ENCODE measurements at regions not wholly inside any gene's neighbourhood (a gene's known extent, or its start where the extent isn't known, plus 50 kb on each side); places are given as distances from the start of the nearest gene placed in this dataset.
A peak's percentile ranks its signal among the peaks of the same experiment; 100 is the strongest.

GRCh38 chr21:36587388-36587787, 107.5 kb upstream of the CLDN14 start:
- CTCF ChIA-PET = interaction anchor here (0.8 to 1.5 kb wide), 3 partner anchors 58 to 157 kb away, joined by 3 to 4 read pairs (median 3); no protein-coding TSS in a partner anchor
- Histone ChIP-seq H3K27ac (ENCODE audit: low read depth, low read length) (no peak overlapping the region), H2AFZ (ENCODE audit: low read depth, low read length, poor library complexity, severe bottlenecking) (peak overlapping the region; percentile 54), H3K9me3 (ENCODE audit: control insufficient read depth in 1 of 2, insufficient read depth in 1 of 2, low read depth in 1 of 2, low read length in 2 of 2) (no peaks in the 10 kb centered on the region; a peak in 1 of 4 replicates), H3K4me3 (replicated peaks in 1 of 2; ENCODE audit: low read depth in 1 of 2, low read length in 2 of 2) (no peak overlapping the region), H3K36me3 (ENCODE audit: control insufficient read depth in 1 of 2, insufficient read depth in 2 of 2, low read length in 2 of 2) (no peaks in the 10 kb centered on the region), H3K4me2 (ENCODE audit: low read length) (peak overlapping the region; percentile 59), H3K9ac (ENCODE audit: low read length) (0 out of 2 replicates have a peak overlapping the region, but pooled peaks have one; percentile 21), H3K27me3 (ENCODE audit: insufficient read depth, low read length) (no peaks in the 10 kb centered on the region), H3K79me2 (ENCODE audit: insufficient read depth, low read length) (no peaks in the 10 kb centered on the region), H3K4me1 (ENCODE audit: control insufficient read depth in 1 of 2, insufficient read depth in 2 of 2, low read length in 2 of 2) (peaks cover 3 to 17% of the 10 kb centered on the region in 2 experiments; a peak in 3 of 4 replicates), H3K9me2 (ENCODE audit: insufficient read depth) (no peaks in the 10 kb centered on the region), H4K20me1 (ENCODE audit: insufficient read depth) (no peaks in the 10 kb centered on the region)
- BruUV-seq (replicated peaks) = no TSS peak
- peak; percentile 21 for DNase-seq (ENCODE audit: low read depth, low spot score)
- intact Hi-C loops (cut with micrococcal nuclease) = no loop called here
- peak; percentile 84 for TF ChIP-seq FOSL1 (IDR thresholded peaks at IDR 0.05; ENCODE audit: low read depth)
- TF ChIP-seq SP1 (IDR thresholded peaks at IDR 0.05; ENCODE audit: low read depth) = peak; percentile 61; the same call in 1 of the 2 replicates
- no peak for TF ChIP-seq SRF (IDR thresholded peaks at IDR 0.05; ENCODE audit: low read depth)
- 0 out of 2 replicates have a peak, but pooled peaks have one; percentile 28 for TF ChIP-seq CBX3 (IDR thresholded peaks at IDR 0.05; ENCODE audit: low read depth)
- TF ChIP-seq JUND (IDR thresholded peaks at IDR 0.05) = peak; percentile 65
- POLR2A ChIA-PET = no interaction called here
- RAD21 ChIA-PET (ENCODE audit: low non-redundant PET in 1 of 2, low total read pairs in 2 of 2, uncharacterized antibody in 2 of 2, unreplicated experiment in 2 of 2) = no interaction called here
- peak; percentile 28; the same call in 1 of the 2 replicates for ATAC-seq

- no peaks in the 10 kb centered on the region for H4K20me1 ChIP-seq (ENCODE audit: insufficient read depth)
- RAD21 ChIA-PET (ENCODE audit: low non-redundant PET in 1 of 2, low total read pairs in 2 of 2, uncharacterized antibody in 2 of 2, unreplicated experiment in 2 of 2) = no interaction called here
- no TSS peak for BruUV-seq (replicated peaks)
- H3K4me2 ChIP-seq (ENCODE audit: low read length) = no peak overlapping the region
- H3K27me3 ChIP-seq (ENCODE audit: insufficient read depth, low read length) = no peaks in the 10 kb centered on the region
- H3K4me1 ChIP-seq (ENCODE audit: control insufficient read depth in 1 of 2, insufficient read depth in 2 of 2, low read length in 2 of 2) = peaks cover 3 to 17% of the 10 kb centered on the region in 2 experiments; a peak in 3 of 4 replicates
- POLR2A ChIA-PET = no interaction called here
- no peaks in the 10 kb centered on the region for H3K36me3 ChIP-seq (ENCODE audit: control insufficient read depth in 1 of 2, insufficient read depth in 2 of 2, low read length in 2 of 2)
- no peak overlapping the region for H3K4me3 ChIP-seq (replicated peaks in 1 of 2; ENCODE audit: low read depth in 1 of 2, low read length in 2 of 2)
- peak overlapping the region; percentile 62 for H2AFZ ChIP-seq (ENCODE audit: low read depth, low read length, poor library complexity, severe bottlenecking)
- DNase-seq (ENCODE audit: low read depth, low spot score) = peak; percentile 59
- H3K9me2 ChIP-seq (ENCODE audit: insufficient read depth) = no peaks in the 10 kb centered on the region
- ATAC-seq = peak; percentile 96
- CTCF ChIA-PET = interaction anchor here (1.0 kb wide), 1 partner anchor 41 kb away, joined by 3 read pairs; no protein-coding TSS in a partner anchor
- no peaks in the 10 kb centered on the region; a peak in 1 of 4 replicates for H3K9me3 ChIP-seq (ENCODE audit: control insufficient read depth in 1 of 2, insufficient read depth in 1 of 2, low read depth in 1 of 2, low read length in 2 of 2)
- no peak overlapping the region for H3K9ac ChIP-seq (ENCODE audit: low read length)
- H3K79me2 ChIP-seq (ENCODE audit: insufficient read depth, low read length) = no peaks in the 10 kb centered on the region
- intact Hi-C loops (cut with micrococcal nuclease) = loop anchor here (1.0 kb wide), 1 partner anchor 169 kb away; no protein-coding TSS in a partner anchor
- no peak overlapping the region for H3K27ac ChIP-seq (ENCODE audit: low read depth, low read length)
- TF ChIP-seq SRF (IDR thresholded peaks at IDR 0.05; ENCODE audit: low read depth) (no peak), ATF3 (IDR thresholded peaks at IDR 0.05) (no peak), ELF1 (IDR thresholded peaks at IDR 0.05; ENCODE audit: borderline replicate concordance, low read depth) (no peak), ZBTB33 (IDR thresholded peaks at IDR 0.05; ENCODE audit: extremely low read depth, insufficient replicate concordance, low read length) (no peak), CEBPB (IDR thresholded peaks at IDR 0.05; ENCODE audit: low read depth) (no peak), MAX (IDR thresholded peaks at IDR 0.05) (peak; percentile 69), SP1 (IDR thresholded peaks at IDR 0.05; ENCODE audit: low read depth) (no peak), JUND (IDR thresholded peaks at IDR 0.05) (no peak), CTCF (IDR thresholded peaks at IDR 0.05 in 2 of 3, conservative IDR thresholded peaks at IDR 0.05 in 1 of 3; ENCODE audit: borderline replicate concordance in 1 of 3, insufficient read depth in 1 of 3, low read depth in 2 of 3, low read length in 2 of 3) (peak; percentile 64 to 82 (median 80)), FOSL1 (IDR thresholded peaks at IDR 0.05; ENCODE audit: low read depth) (no peak), CBX3 (IDR thresholded peaks at IDR 0.05; ENCODE audit: low read depth) (0 out of 2 replicates have a peak, but pooled peaks have one; percentile 12)
Observed at GRCh38 chr21:36589352-36589971, 109.5 kb upstream of the SIM2 start.
